ENCODE measurements at regions not wholly inside any gene's neighbourhood (a gene's known extent, or its start where the extent isn't known, plus 50 kb on each side); places are given as distances from the start of the nearest gene placed in this dataset.

DNA sequence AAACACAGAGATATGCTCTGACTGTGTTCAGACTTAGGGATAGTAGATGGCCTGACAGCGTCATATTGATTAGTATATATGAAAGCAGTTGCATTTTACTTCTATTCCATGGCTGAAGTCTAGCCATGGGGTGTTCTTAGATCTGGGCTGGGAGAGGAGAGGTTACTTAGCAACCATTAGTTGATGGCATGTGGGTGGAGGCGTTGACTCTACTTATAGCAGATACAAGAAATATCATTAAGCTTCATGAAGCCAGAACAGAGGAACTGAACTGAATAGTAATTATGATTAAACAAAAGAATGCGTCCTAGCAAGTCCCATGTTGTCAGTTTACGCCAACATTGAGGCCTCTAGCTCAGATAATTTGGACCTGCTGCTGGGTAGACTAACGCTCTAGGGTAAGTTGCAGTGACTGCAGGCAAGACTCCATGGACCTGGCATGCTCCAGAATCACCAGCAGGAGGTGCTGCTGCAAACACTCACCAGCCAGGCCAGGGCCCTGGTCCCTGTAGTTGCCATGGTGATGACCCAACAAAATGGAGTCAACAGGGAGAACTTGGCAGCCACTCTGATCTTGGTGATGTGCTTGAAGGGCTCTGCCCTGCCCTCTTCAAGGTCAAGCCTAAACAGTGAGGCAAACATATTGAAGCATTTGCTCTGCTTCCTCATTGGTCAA lies 477.3 kb downstream of the PREX1 start:
- TF ChIP-seq POLR2A (IDR thresholded peaks at IDR 0.05; ENCODE audit: low read depth, low read length) (no peak), TAF1 (IDR thresholded peaks at IDR 0.05; ENCODE audit: borderline replicate concordance, low read depth, low read length) (no peak)
